GM12865 (cell line): ENCODE measurements at regions not wholly inside any gene's neighbourhood (a gene's known extent, or its start where the extent isn't known, plus 50 kb on each side); places are given as distances from the start of the nearest gene placed in this dataset.

Experiments used
- DNase-seq: peaks from one replicate; pipeline ENCODE4 v3.0.0; 2010; ENCODE audit warnings: low read depth
- H3K4me3 ChIP-seq: 2 replicates; pipeline ENCODE4 v1.5.1; 2011; ENCODE audit warnings: mild to moderate bottlenecking, low read depth, low read length, control low read depth
- CTCF ChIP-seq: IDR thresholded peaks from 2 replicates; pipeline ENCODE4 v1.5.1; 2011; ENCODE audit warnings: low read length, control low read depth, low read depth, inconsistent platforms; ENCODE audit not compliant: insufficient read depth; ENCODE audit errors: missing control alignments

DNA sequence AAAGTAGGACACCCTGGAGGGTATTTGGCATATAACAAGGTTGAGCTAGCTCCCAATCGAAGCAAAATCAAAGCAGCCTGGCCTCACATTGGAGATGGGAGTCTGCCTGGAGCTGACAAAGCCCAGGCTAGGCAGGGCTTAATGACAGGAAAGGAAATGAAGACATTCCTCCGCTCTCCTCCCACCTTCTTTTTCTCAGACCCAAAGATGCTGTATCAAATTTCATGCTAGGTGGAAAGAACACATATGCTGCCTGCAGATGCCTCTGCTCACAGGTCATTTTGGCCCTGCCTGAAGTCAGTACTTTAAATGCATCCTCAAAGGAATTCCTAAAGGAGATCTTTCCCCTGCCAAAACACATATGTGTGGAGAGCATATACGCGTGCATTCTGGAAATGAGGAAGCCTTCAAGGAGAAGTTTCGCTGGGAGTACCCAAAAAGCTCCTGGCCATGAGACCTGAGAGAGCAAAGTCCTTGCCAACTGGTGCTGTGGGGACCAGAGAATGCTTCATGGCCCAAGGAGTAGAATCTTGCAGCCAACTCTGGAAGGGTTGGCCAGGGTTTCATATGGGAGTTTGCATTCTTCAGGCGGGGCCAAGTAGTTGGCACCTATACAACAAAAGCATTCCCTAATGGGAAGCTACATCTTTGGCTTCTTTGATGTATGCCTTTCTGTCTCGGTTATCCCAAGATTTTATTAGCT, 88.0 kb downstream of the AQP4 start:
- no peak for TF ChIP-seq CTCF
- H3K4me3 ChIP-seq = no peak overlapping the region
- DNase-seq = no peak

- no peak for DNase-seq
- no peak overlapping the region for H3K4me3 ChIP-seq
- no peak for TF ChIP-seq CTCF
Observed at GRCh38 chr18:26772691-26773090, 92.8 kb downstream of the AQP4 start.

GRCh38 chr18:26771524-26771923, 94.0 kb downstream of the AQP4 start:
- peak; percentile 33 for DNase-seq
- TF ChIP-seq CTCF = peak; percentile 43
- H3K4me3 ChIP-seq = no peak overlapping the region

DNA sequence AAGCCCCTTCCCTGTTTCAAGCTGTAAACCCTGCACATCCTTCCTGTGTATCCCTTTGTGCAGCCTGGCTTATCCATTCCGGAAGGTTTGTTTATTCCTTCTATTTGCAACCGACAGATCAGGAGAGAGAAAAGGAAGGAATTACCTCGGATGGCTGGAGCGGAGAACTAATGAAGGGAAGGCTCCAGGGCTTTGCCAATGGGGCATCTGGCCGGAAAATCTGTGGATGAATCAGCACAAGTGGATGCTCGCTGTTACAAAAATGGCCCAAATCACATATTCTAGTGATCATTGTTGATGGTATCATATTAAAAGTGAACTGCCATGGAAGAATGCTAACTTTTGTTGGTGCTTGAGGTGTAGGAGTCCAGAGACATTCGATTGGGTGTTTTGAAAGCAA, 97.1 kb downstream of the AQP4 start:
- H3K4me3 ChIP-seq = no peak overlapping the region
- no peak for DNase-seq
- no peak for TF ChIP-seq CTCF

GRCh38 chr18:26765498-26765897, 100.0 kb downstream of the AQP4 start:
- no peak for DNase-seq

GRCh38 chr18:26764586-26764985, 100.9 kb downstream of the AQP4 start:
- TF ChIP-seq CTCF = no peak
- H3K4me3 ChIP-seq = no peak overlapping the region
- no peak for DNase-seq

More at GRCh38 chr18:26765498-26765897, 100.0 kb downstream of the AQP4 start:
- H3K4me3 ChIP-seq = no peak overlapping the region
- no peak for TF ChIP-seq CTCF

GRCh38 chr18:26764177-26764576, 101.3 kb downstream of the AQP4 start:
- DNase-seq = no peak
- TF ChIP-seq CTCF = no peak
- no peak overlapping the region for H3K4me3 ChIP-seq
